Activated T-cell treated with anti-CD3 and anti-CD28 coated beads for 48 hours (primary cell): ENCODE measurements at regions not wholly inside any gene's neighbourhood (a gene's known extent, or its start where the extent isn't known, plus 50 kb on each side); places are given as distances from the start of the nearest gene placed in this dataset.
"Not testable (repeated sequence)": the region's sequence is repeated elsewhere in the genome, so short reads cannot be mapped to it uniquely, and the experiment has no call there.

ENCODE experiments used
- DNase-seq: peaks from one replicate; pipeline ENCODE4 v3.0.0-alpha.2; 2020; ENCODE audit warnings: low read depth

DNA sequence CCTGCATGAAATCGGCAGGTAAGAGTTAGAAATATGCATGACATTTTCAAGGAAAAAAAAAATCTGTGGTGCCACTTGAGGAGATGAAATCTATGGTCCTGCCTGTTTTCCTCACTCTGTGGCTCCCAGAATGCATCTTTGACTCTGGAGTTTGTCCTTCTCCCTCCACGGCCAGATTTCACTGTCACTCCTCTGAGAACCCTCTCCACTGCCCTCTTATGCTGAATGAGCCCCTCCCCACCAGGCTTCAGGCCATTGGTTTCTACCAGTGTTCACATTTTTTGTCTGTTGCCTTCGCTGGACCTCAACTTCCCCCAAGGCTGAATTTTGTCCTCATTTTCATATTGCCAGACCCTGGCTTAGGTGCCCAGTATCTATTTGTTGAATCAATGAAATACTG, 235.0 kb downstream of the ZIC5 start:
- no peak for DNase-seq

DNA sequence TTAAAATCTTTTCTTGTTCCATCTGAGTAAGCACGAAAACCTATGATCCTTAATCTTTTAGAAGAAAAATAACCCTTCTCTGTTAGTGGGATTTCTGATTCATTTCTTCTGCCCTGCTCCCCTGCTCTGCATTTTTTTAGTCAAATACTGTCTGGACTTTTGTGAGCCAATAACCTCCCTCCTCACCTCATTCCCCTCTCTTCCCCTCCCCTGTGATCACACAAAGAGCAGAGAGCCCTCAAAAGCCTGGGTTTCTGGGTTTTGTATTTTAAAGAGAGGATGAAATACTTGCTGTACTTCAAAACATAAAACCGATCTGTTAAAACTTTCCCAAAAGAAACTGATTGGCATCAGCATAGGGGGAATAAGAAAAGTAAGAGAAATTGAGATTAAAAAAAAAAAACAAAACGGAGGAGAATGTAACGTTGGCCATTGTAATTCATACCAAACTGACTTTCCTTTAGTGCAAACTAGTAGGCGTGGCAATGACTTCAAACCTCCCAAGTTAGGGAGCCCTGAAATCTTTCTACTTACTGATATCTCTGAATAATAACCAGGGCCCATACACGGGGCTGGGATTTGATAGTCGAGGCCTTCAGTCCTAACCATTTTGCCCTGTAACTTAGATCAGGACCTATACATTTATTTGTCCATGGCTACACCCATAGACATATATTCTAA, 232.9 kb downstream of the TM9SF2 start:
- DNase-seq: no peak

DNA sequence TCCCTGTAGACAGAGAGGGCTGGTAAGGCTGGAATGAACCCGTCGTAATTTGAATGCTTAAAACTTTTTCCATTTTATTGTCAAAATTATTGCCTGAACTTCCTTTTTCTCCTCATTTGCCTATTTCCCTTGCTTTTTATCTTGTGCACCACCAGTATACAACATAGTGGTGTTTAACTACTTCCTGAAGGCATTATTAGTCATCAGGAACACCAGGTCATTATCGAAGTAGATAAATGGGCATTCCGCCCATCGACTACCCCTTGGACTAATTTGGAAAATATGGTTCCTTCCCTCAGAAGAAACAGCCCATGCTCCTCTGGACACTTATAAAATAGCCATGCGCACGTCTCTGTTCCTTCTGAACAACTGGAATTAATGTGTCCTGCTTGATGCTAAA, 232.1 kb downstream of the TM9SF2 start:
- DNase-seq: no peak

DNA sequence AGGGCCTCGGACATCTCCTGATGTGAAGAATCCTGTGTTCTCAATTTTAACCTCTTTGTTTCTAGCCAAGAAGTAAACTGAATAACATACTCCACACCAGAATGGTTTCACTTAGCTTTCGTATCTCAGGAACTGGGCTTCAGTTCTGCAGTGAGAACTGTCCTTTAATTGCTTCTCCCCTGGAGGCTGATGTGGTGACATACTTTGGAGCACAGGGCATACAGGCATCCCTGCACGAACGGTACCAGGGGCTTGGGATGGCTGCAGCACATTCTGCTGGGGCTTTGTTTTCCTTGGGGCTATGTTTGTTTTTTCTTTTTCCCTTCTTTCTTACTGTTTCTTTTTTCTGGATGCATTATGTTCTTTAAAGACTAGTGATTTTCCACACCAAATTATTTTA, 230.5 kb downstream of the TM9SF2 start:
- DNase-seq: no peak

DNA sequence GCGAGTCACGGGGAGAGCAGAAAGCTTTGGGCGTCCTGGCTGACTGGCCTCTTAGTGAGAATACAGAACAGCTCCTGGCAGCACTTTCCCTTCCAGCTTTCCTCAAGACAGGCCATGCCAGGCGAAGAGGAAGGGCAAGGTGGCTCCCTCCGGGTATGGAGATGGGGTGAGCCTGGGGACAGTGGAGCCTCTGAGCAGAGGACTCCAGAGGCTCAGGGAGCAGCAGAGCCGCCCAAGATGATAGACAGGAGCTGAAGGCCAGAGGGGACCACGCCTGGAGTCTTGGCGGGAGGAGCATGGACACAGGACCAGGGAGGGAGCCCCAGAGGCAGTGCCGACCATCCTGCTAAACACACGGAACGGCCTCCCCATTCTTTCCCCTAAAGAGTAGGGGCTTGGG, 229.1 kb downstream of the TM9SF2 start:
- no peak for DNase-seq

DNA sequence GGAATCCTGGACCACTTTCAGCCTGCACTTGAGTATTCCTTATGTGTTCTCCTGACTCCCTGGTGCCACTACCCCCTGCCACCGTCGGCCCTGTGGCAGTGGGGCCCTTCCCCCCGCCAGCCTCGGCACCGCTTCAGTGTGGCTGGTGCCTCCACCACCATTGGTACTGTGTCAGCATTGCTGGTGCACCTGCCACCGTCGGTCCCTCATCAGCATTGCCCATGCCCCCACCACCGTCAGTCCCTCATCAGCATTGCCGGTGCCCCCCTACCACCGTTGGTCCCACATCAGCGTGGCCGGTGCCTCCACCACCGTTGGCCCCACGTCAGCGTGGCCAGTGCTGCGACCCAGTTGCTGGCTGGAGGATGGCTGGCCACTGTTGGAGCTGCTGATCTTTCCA, 228.5 kb downstream of the TM9SF2 start:
- DNase-seq: no peak

DNA sequence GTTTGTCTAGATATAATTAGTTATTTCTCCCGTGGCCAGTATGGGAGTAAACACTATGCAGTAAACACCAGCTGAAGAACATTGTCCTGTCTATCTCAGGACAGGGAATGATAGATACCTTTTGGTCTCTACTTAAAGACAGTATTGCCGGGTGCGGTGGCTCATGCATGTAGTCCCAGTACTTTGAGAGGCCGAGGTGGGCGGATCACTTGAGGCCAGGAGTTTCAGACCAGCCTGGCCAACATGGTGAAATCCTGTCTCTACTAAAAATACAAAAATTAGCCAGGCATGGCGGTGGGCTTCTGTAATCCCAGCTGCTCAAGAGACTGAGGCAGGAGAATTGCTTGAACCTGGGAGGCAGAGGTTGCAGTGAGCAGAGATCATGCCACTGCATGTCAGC, 226.4 kb downstream of the TM9SF2 start:
- not testable (repeated sequence) for DNase-seq

DNA sequence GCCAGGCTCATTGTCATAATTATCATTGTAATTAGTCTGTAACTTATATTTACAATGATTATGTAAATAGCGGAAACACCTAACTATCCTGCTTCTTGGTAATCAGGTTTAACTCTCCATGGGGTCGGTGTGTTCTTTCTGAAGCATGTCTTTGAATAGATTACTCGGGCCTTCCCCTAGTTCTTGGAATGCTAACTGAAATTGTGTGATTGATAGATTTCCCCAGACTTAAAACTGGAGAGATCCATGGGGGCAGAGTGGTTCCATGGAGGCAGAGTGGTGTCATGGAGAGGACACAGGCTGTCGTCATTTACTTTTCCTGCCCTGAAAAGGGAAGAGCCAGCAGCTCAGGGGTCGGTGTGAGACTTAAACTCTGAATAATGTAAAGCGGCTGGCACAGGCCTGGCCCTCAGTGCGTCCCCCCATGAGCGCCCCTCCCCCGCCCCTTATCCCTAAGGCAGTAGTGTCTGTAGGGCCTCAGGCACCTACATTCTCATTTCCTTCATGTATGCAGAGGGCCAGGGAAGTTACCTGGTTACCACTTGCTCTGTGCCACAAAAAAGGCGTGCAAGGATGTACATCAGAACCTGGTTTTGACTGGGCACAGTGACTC, 225.1 kb downstream of the TM9SF2 start:
- DNase-seq: no peak

DNA sequence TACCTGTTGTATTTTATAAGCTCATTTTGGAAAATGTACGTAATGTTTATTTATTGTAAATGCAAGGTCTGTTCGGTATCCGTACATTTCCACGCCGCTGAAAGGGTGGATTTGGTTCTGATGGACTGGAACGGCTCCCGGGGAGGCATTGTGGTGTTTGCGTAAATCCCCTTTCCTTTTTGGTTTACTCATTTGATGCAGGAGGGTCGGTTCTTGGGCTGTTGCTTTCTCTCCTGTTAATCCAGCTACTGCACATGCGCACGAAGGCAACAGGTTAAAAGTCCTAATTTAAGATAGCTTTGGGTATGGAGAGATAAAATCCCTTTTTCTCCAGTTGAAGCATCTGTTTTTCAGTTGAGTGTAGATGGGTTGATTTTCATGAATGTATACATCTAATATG, 224.4 kb downstream of the TM9SF2 start:
- DNase-seq: no peak

DNA sequence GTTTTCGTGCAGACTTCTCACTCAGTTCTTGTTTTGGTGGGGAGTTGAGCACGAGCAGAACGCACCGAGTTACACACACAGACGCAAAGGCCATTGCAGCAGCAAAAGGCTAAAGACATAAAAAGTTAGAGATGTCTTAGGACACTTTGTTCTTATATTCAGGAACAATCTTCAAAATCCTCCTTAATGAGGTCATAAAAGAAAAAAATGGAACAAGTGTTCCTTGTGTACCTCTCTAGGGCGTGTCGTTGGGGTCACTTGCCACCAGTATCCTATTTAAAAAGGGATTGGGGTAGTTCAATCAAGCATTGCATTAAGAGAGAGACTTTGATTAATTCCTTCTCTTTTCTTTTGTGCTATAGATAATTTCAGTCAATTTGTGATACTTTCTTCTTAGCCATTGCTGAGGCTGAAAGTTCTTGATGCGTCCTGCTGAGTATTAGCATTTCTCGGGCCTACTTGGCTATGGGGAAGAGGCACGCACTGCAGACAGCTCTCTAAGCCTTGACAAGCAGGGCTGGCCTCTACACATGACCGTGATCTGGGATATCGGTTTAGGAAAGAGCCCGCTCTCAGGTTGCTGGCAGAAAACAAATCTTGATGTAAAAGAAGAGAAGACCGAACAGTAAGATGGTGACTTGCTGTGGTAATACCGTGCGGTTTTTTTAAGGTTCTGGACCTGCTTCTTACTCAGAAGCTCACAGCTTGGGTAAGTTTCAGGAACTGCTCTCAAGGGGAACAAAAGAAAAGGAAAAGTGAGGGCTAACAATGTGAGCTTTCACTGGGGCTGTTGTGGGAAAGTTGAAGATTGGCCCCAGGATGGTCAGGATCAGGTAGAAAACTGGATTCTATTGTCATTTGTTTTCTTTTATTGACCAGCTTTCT, 223.6 kb downstream of the TM9SF2 start:
- DNase-seq: no peak

DNA sequence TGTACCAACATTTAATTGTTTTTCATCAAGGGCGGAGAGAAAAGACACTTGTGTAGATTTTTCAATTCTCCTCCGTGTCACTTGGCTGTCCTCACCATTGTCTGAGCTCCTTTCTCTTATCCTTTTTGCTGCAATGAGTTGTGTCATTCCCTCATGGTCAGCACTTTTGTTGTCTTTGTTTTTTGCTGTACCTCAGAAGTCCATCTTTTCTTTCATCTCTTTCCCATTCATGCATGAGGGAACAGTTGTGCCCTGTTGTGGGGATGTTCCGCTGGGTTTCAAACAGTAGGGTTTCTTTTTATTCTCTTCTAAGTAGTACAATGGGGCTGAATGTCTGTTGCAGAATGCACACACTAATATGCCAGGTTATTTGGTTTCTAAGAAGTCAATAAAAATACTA, 222.6 kb downstream of the TM9SF2 start:
- DNase-seq: no peak

DNA sequence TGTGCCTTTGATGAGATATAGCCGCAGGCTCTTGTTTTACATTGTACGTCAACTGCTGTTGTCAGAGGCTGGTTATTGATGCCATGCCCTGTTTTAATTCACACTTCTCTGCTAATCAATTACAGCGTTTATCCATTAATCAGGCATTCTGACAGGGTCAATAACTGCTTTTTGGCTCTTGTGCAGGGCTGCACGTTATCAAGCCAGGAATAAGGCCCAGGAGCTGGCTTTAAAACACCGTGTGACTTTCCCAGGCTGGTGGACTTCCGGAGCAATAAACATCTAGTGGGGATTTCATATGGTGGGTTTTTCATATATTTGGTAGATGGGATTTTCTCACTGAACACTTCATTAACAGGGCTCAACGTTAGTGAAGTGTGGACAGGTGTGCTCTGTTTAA, 221.7 kb downstream of the TM9SF2 start:
- DNase-seq: no peak

DNA sequence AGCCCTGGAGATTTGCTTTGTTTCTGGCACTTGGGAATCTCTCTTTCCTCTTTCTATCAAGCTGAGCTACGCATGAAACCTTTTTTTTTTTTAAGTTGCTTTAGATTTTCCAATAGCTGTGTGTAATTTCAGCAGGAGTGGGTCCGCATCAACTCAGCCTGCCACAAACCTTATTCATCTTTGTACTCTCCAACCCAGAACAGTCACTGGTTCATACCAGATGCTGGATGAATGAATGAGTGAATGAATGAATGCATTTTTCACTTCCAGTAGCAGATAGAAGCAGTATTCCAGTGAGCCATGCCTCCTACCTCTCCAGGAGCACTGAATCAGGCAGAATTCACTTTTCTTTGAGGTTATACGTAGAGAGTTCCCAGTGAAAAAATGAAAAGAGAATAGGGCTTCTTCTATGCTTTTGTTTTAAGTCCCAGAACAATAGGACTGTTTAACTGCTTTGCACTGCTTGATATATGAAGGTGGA, 221.1 kb downstream of the TM9SF2 start:
- no peak for DNase-seq

DNA sequence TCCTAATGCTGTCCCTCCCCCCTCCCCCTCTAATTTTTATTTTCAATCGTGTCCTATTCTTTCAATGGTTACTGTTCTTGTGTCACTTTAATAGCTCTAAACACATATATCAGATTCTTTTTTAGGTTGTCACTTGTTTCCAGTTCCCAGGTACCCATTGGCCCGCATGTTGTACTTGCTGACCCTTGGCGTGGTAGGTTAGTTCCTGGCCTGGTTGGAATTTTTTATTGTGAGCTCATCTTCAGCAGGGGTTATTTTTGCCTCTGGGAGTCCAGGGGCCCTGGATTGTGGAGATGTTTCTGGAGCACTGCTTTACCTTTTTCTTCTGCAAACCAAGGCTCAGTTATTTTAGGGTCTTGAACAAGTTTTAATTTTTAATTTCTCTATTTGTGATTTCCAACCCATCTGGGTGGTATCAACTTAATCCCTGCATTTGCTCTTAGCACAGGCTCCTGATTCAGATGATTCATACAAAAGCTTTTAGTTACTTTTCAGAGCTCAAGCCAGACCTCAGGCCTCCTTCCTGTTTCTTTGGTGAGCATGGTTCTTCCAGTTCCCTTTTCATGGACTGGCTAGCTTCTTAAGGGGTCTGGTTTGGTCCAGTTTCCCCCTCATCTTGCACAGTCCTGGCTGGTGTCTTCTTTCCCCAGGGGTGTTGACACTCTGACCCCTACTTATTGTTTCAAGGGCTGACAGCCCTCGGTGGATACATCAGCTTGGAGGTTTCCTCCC, 220.5 kb downstream of the TM9SF2 start:
- DNase-seq: no peak

DNA sequence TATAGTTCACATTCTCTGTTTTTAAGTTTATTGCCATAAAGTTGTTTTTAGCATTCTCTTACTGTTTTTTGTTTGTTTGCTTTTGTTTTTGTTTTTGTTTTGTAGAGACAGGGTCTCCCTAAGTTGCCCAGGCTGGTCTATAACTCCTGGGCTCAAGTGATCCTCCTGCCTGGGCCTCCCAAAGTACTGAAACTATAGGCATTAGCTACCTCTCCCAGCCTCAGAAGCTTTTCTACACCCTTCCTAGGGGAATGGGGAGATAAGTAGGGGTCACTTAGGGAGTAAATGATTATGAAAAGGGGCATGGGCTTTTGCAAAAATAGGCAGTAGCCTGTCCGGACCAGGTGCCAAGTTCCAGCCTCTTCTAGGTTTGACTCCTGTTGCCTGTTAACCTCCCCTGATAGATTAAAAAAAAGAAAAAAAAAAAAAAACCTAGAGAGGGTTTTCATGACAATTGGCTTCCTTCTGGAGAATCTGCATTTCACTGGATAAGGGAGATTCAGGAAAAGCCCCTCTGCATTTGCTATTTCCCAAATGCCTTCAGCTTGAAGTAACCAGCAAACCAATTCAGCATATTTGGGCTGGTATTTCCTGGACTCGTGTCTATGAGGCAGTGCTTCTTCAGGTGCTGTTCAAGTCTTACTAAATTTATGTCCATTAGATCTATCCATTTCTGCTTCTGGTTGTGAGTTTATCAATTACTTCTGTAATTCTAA, 216.8 kb downstream of the TM9SF2 start:
- no peak for DNase-seq

DNA sequence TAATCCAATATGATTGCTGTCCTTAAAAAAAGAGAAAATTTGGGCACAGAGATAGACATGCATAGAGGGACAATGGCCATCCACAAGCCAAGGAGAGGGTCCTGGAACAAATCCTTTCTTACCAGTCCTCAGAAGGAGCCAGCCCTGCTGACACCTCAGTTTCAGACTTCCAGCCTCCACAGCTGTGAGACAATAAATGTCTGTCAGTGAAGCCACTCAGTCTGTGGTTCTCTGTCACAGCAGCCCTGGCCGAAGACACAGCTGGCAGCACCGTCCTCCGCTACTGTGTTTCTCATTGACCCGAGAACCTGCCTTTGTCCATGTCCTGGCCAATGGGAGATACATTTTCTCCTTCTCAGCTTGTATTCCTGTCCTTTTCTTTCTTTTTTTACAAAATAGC, 207.9 kb downstream of the TM9SF2 start:
- DNase-seq: no peak

DNA sequence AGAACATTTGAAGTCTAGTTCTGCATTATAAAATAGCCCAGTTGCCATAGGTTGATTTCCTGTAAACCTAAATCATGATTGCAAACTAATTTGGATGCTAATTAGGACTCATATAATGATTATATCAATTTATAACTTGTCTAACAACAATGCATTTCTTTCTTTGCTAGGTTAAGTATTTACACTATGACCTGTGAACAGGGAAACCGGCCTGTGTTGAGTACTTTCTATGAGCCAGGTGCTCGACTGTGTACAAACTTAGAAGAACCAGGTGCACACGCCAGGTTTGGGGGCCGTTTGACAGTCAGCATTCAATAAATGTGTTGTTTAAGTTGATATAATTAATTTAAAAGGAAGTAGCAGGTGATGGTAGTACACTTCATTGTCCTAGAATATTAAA, 203.1 kb downstream of the TM9SF2 start:
- DNase-seq: no peak

DNA sequence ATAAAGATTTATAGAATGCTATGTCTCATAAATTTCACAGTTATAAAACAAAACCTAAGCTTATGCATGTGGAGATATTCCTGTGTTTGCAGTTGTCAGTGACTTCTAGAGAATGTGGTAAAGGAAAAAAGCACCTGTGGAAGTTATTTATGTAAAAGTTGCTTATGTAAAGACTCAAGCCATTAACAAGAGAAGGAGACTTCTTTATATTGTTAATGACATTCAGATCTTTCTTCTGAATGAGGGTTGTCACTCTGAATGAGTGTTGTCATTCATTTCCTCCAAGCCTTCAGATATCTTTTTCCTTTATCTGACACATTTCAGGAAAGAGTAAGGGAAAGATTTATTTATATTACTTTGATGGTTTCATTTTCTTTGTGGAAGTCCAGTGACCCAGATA, 202.6 kb downstream of the TM9SF2 start:
- no peak for DNase-seq

DNA sequence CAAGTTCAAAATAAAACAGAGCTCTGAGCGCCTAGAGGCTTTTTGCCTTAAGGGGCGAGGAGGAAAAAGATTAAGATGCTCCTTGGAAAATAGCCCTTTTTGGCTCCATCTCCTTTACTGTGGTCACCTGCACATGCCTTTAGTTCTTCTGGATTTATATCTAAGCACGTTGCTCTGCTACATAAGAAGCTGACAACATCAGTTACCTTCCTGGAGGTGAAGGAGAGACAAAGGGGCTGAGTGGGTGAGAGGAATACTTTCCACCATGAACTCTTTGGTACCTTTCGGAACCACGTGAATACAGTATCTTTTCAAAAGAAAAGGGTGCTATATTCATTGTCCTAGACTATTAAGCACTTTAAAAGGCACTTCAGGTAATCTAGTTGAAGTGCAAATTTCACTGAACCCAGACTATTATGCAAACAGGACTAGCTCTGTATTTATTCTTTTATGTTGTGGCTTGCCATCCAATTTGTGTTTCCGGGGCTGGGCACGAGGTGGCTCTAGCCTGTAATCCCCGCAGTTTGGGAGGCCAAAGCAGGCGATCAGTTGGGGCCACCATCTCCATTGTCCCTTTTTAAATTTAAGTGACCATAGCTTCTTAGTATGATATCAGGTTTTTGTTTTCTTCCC, 201.5 kb downstream of the TM9SF2 start:
- no peak for DNase-seq

DNA sequence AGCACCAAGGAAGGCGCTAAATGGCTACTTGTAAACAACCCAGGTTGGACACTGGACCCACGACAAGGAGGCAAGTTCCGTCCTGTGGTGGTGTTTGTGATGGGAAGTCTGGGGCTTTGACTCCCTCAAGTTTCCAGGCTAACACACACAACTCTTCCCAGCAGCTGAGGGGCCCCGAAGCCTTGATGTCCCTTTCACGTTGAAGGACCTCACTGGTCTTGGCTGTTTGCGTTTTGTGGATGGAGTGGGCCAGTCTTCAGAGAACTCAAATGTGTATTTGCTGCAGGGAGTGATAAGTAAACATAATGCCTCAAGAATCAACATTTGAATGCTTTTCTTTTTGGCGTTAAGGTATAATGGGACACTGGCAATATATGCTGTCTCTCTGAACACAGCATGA, 199.2 kb downstream of the TM9SF2 start:
- no peak for DNase-seq

DNA sequence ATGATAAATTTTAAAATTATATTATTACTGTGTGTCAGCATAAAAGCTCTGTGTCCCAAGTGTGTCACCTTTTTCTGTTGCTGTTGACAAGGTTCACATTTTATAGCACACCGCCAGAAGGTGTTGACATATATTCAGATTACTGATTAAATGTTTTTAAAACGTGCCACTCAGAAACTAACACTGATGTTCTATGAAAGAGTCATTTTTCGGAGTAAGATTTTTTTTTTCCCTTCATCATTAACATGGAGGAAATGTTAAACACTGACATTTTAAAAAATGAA, 197.5 kb downstream of the TM9SF2 start:
- no peak for DNase-seq
